ENCODE measurements at regions not wholly inside any gene's neighbourhood (a gene's known extent, or its start where the extent isn't known, plus 50 kb on each side); places are given as distances from the start of the nearest gene placed in this dataset.

- no peak overlapping the region for H3K4me2 ChIP-seq (ENCODE audit: low read depth, low read length, poor library complexity, severe bottlenecking)
Observed at GRCh38 chr18:75548353-75548905, 120.9 kb upstream of the SMIM21 start.

GRCh38 chr18:75546964-75547363 lies 119.5 kb upstream of the SMIM21 start:
- Histone ChIP-seq H4K20me1 (ENCODE audit: low read depth, low read length) (no peaks in the 10 kb centered on the region), H3K4me2 (ENCODE audit: low read depth, low read length, poor library complexity, severe bottlenecking) (no peak overlapping the region), H3K79me2 (ENCODE audit: insufficient read depth, low read length) (no peaks in the 10 kb centered on the region), H3K9me2 (replicated peaks; ENCODE audit: insufficient read depth, low read length) (no peaks in the 10 kb centered on the region), H3K9ac (ENCODE audit: low read length) (no peak overlapping the region), H3F3A (ENCODE audit: insufficient read depth) (no peaks in the 10 kb centered on the region), H3K36me3 (ENCODE audit: low read length) (no peaks in the 10 kb centered on the region), H2AFZ (ENCODE audit: low read depth, low read length, severe bottlenecking) (no peak overlapping the region), H3K27ac (ENCODE audit: low read depth, low read length) (no peak overlapping the region), H3K4me3 (ENCODE audit: insufficient read depth, low read length, poor library complexity, severe bottlenecking) (no peak overlapping the region), H3K27me3 (ENCODE audit: low read length) (no peaks in the 10 kb centered on the region), H3K9me3 (ENCODE audit: insufficient read depth, low read length) (no peaks in the 10 kb centered on the region)
- TF ChIP-seq EZH2phosphoT487 (conservative IDR thresholded peaks at IDR 0.05; ENCODE audit: low read length) (no peak), CTCF (IDR thresholded peaks at IDR 0.05; ENCODE audit: insufficient read depth, low read length, poor library complexity, severe bottlenecking) (no peak)

More at GRCh38 chr18:75548353-75548905, 120.9 kb upstream of the SMIM21 start:
- no peaks in the 10 kb centered on the region for H4K20me1 ChIP-seq (ENCODE audit: low read depth, low read length)
- no peaks in the 10 kb centered on the region for H3K9me3 ChIP-seq (ENCODE audit: insufficient read depth, low read length)
- H3K36me3 ChIP-seq (ENCODE audit: low read length): no peaks in the 10 kb centered on the region
- no peak overlapping the region for H2AFZ ChIP-seq (ENCODE audit: low read depth, low read length, severe bottlenecking)
- no peak overlapping the region for H3K27ac ChIP-seq (ENCODE audit: low read depth, low read length)
- no peaks in the 10 kb centered on the region for H3K9me2 ChIP-seq (replicated peaks; ENCODE audit: insufficient read depth, low read length)
- H3K79me2 ChIP-seq (ENCODE audit: insufficient read depth, low read length): no peaks in the 10 kb centered on the region
- TF ChIP-seq EZH2phosphoT487 (conservative IDR thresholded peaks at IDR 0.05; ENCODE audit: low read length): no peak
- TF ChIP-seq CTCF (IDR thresholded peaks at IDR 0.05; ENCODE audit: insufficient read depth, low read length, poor library complexity, severe bottlenecking): no peak
- H3K27me3 ChIP-seq (ENCODE audit: low read length): no peaks in the 10 kb centered on the region
- H3K9ac ChIP-seq (ENCODE audit: low read length): no peak overlapping the region
- no peaks in the 10 kb centered on the region for H3F3A ChIP-seq (ENCODE audit: insufficient read depth)
- H3K4me3 ChIP-seq (ENCODE audit: insufficient read depth, low read length, poor library complexity, severe bottlenecking): no peak overlapping the region

GRCh38 chr18:75545189-75545588 lies 117.7 kb upstream of the SMIM21 start:
- Histone ChIP-seq H3K27me3 (ENCODE audit: low read length) (no peaks in the 10 kb centered on the region), H3K9me3 (ENCODE audit: insufficient read depth, low read length) (no peaks in the 10 kb centered on the region), H2AFZ (ENCODE audit: low read depth, low read length, severe bottlenecking) (no peak overlapping the region), H3K36me3 (ENCODE audit: low read length) (no peaks in the 10 kb centered on the region), H3K9me2 (replicated peaks; ENCODE audit: insufficient read depth, low read length) (no peaks in the 10 kb centered on the region), H3K4me2 (ENCODE audit: low read depth, low read length, poor library complexity, severe bottlenecking) (no peak overlapping the region), H4K20me1 (ENCODE audit: low read depth, low read length) (no peaks in the 10 kb centered on the region), H3K27ac (ENCODE audit: low read depth, low read length) (no peak overlapping the region), H3K4me3 (ENCODE audit: insufficient read depth, low read length, poor library complexity, severe bottlenecking) (no peak overlapping the region), H3K9ac (ENCODE audit: low read length) (no peak overlapping the region), H3F3A (ENCODE audit: insufficient read depth) (no peaks in the 10 kb centered on the region), H3K79me2 (ENCODE audit: insufficient read depth, low read length) (no peaks in the 10 kb centered on the region)
- no peak for TF ChIP-seq EZH2phosphoT487 (conservative IDR thresholded peaks at IDR 0.05; ENCODE audit: low read length)
- no peak for TF ChIP-seq CTCF (IDR thresholded peaks at IDR 0.05; ENCODE audit: insufficient read depth, low read length, poor library complexity, severe bottlenecking)
